ENCODE measurements at regions not wholly inside any gene's neighbourhood (a gene's known extent, or its start where the extent isn't known, plus 50 kb on each side); places are given as distances from the start of the nearest gene placed in this dataset.

DNA sequence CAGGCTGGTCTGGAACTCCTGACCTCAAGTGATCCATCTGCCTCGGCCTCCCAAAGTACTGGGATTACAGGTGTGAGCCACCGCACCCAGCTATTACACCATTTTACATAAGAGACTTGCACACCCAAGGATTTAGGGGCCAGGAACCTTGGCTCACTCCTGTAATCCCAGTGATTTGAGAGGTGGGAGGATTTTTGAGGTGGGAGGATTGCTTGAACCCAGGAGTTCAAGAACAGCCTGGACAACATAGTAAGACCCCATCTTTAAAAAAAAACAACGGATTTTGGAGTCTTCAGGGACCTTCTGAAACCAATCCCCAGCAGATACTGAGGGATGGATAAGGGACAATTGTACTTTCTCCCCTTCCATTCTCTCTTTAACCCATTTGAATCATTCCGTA lies 55.3 kb upstream of the PIM1 start:
- TF ChIP-seq, protein P1, sequence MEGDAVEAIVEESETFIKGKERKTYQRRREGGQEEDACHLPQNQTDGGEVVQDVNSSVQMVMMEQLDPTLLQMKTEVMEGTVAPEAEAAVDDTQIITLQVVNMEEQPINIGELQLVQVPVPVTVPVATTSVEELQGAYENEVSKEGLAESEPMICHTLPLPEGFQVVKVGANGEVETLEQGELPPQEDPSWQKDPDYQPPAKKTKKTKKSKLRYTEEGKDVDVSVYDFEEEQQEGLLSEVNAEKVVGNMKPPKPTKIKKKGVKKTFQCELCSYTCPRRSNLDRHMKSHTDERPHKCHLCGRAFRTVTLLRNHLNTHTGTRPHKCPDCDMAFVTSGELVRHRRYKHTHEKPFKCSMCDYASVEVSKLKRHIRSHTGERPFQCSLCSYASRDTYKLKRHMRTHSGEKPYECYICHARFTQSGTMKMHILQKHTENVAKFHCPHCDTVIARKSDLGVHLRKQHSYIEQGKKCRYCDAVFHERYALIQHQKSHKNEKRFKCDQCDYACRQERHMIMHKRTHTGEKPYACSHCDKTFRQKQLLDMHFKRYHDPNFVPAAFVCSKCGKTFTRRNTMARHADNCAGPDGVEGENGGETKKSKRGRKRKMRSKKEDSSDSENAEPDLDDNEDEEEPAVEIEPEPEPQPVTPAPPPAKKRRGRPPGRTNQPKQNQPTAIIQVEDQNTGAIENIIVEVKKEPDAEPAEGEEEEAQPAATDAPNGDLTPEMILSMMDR (IDR thresholded peaks at IDR 0.05): no peak
- no peak for TF ChIP-seq EZH2 (IDR thresholded peaks at IDR 0.05; ENCODE audit: borderline replicate concordance, insufficient read depth, low read depth, low read length, poor library complexity, severe bottlenecking)

Measured in B cell (primary cell).